ENCODE measurements at regions not wholly inside any gene's neighbourhood (a gene's known extent, or its start where the extent isn't known, plus 50 kb on each side); places are given as distances from the start of the nearest gene placed in this dataset.

- no peak overlapping the region for H3K4me2 ChIP-seq
- H3K79me2 ChIP-seq: no peaks in the 10 kb centered on the region
- H3K27me3 ChIP-seq: no peaks in the 10 kb centered on the region
- no peak overlapping the region for H3K4me3 ChIP-seq
- no peaks in the 10 kb centered on the region for H3K4me1 ChIP-seq (ENCODE audit: insufficient read depth)
- TF ChIP-seq EZH2phosphoT487 (IDR thresholded peaks at IDR 0.05; ENCODE audit: low read depth, severe bottlenecking, unreplicated experiment) (no peak), EZH2 (IDR thresholded peaks at IDR 0.05; ENCODE audit: borderline replicate concordance) (no peak)
- TF ChIP-seq, protein P1, sequence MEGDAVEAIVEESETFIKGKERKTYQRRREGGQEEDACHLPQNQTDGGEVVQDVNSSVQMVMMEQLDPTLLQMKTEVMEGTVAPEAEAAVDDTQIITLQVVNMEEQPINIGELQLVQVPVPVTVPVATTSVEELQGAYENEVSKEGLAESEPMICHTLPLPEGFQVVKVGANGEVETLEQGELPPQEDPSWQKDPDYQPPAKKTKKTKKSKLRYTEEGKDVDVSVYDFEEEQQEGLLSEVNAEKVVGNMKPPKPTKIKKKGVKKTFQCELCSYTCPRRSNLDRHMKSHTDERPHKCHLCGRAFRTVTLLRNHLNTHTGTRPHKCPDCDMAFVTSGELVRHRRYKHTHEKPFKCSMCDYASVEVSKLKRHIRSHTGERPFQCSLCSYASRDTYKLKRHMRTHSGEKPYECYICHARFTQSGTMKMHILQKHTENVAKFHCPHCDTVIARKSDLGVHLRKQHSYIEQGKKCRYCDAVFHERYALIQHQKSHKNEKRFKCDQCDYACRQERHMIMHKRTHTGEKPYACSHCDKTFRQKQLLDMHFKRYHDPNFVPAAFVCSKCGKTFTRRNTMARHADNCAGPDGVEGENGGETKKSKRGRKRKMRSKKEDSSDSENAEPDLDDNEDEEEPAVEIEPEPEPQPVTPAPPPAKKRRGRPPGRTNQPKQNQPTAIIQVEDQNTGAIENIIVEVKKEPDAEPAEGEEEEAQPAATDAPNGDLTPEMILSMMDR (IDR thresholded peaks at IDR 0.05; ENCODE audit: poor library complexity): no peak
- no peak for DNase-seq (ENCODE audit: low spot score)
- no peak overlapping the region for H3K27ac ChIP-seq
- 98% methylated on average over 6 of the region's 6 CpGs for WGBS (ENCODE audit: low lambda C conversion rate, missing lambda C conversion rate)
- no peaks in the 10 kb centered on the region for H3K9me3 ChIP-seq (ENCODE audit: low read depth)
- no peaks in the 10 kb centered on the region for H3K9me2 ChIP-seq (replicated peaks; ENCODE audit: insufficient read depth)
- no peaks in the 10 kb centered on the region for H3K36me3 ChIP-seq (replicated peaks; ENCODE audit: insufficient read depth, low read depth)
- H2AFZ ChIP-seq: no peak overlapping the region
- H4K20me1 ChIP-seq (ENCODE audit: insufficient read depth, poor library complexity, severe bottlenecking): no peaks in the 10 kb centered on the region
Measured at GRCh38 chr9:115983366-115983765, 170.2 kb upstream of the PAPPA start.

GRCh38 chr9:115985657-115986056, 167.9 kb upstream of the PAPPA start:
- Histone ChIP-seq H2AFZ (no peak overlapping the region), H3K36me3 (replicated peaks; ENCODE audit: insufficient read depth, low read depth) (no peaks in the 10 kb centered on the region), H3K27ac (no peak overlapping the region), H3K4me3 (no peak overlapping the region), H4K20me1 (ENCODE audit: insufficient read depth, poor library complexity, severe bottlenecking) (no peaks in the 10 kb centered on the region), H3K4me2 (no peak overlapping the region), H3K9me2 (replicated peaks; ENCODE audit: insufficient read depth) (no peaks in the 10 kb centered on the region), H3K4me1 (ENCODE audit: insufficient read depth) (no peaks in the 10 kb centered on the region), H3K79me2 (no peaks in the 10 kb centered on the region), H3K9me3 (ENCODE audit: low read depth) (no peaks in the 10 kb centered on the region), H3K27me3 (no peaks in the 10 kb centered on the region)
- TF ChIP-seq, protein P1 (IDR thresholded peaks at IDR 0.05; ENCODE audit: poor library complexity): no peak
- TF ChIP-seq EZH2 (IDR thresholded peaks at IDR 0.05; ENCODE audit: borderline replicate concordance) (no peak), EZH2phosphoT487 (IDR thresholded peaks at IDR 0.05; ENCODE audit: low read depth, severe bottlenecking, unreplicated experiment) (no peak)
- DNase-seq (ENCODE audit: low spot score): no peak
- 84% methylated on average over 1 of the region's 1 CpG for WGBS (ENCODE audit: low lambda C conversion rate, missing lambda C conversion rate)

DNA sequence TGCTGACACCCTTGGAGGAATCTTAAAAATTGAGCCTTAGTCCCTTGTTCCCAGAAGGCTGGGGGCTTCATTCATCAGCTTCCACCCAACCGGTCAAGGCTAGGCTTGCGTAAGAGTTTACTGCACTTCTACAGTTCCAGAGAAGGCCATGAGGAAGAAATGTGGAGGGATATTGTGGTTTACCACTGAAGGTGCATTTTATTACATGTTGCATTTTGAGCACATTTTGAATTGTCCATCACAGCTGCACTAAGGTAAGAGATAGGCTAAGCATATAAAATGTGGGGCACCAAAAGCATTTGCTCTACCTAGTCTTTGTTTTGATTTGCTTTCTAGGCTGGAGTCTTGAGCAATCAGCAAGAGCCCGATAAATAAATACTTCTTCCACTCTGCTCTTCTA, 167.1 kb upstream of the PAPPA start:
- no peaks in the 10 kb centered on the region for H3K4me1 ChIP-seq (ENCODE audit: insufficient read depth)
- 96% methylated on average over 3 of the region's 3 CpGs for WGBS (ENCODE audit: low lambda C conversion rate, missing lambda C conversion rate)
- no peaks in the 10 kb centered on the region for H3K36me3 ChIP-seq (replicated peaks; ENCODE audit: insufficient read depth, low read depth)
- H2AFZ ChIP-seq: no peak overlapping the region
- H3K4me3 ChIP-seq: no peak overlapping the region
- no peak overlapping the region for H3K27ac ChIP-seq
- no peak overlapping the region for H3K4me2 ChIP-seq
- H3K27me3 ChIP-seq: no peaks in the 10 kb centered on the region
- no peaks in the 10 kb centered on the region for H3K9me2 ChIP-seq (replicated peaks; ENCODE audit: insufficient read depth)
- DNase-seq (ENCODE audit: low spot score): no peak
- H3K79me2 ChIP-seq: no peaks in the 10 kb centered on the region
- H3K9me3 ChIP-seq (ENCODE audit: low read depth): no peaks in the 10 kb centered on the region
- no peaks in the 10 kb centered on the region for H4K20me1 ChIP-seq (ENCODE audit: insufficient read depth, poor library complexity, severe bottlenecking)
- TF ChIP-seq EZH2phosphoT487 (IDR thresholded peaks at IDR 0.05; ENCODE audit: low read depth, severe bottlenecking, unreplicated experiment) (no peak), EZH2 (IDR thresholded peaks at IDR 0.05; ENCODE audit: borderline replicate concordance) (no peak)
- TF ChIP-seq, protein P1 (IDR thresholded peaks at IDR 0.05; ENCODE audit: poor library complexity): no peak

GRCh38 chr9:115988701-115989100, 164.9 kb upstream of the PAPPA start:
- H3K79me2 ChIP-seq: no peaks in the 10 kb centered on the region
- no peaks in the 10 kb centered on the region for H3K9me3 ChIP-seq (ENCODE audit: low read depth)
- no peaks in the 10 kb centered on the region for H3K4me1 ChIP-seq (ENCODE audit: insufficient read depth)
- H3K4me3 ChIP-seq: no peak overlapping the region
- no peak for DNase-seq (ENCODE audit: low spot score)
- no peaks in the 10 kb centered on the region for H3K36me3 ChIP-seq (replicated peaks; ENCODE audit: insufficient read depth, low read depth)
- H4K20me1 ChIP-seq (ENCODE audit: insufficient read depth, poor library complexity, severe bottlenecking): no peaks in the 10 kb centered on the region
- H3K27ac ChIP-seq: no peak overlapping the region
- no peaks in the 10 kb centered on the region for H3K9me2 ChIP-seq (replicated peaks; ENCODE audit: insufficient read depth)
- no peak for TF ChIP-seq EZH2phosphoT487 (IDR thresholded peaks at IDR 0.05; ENCODE audit: low read depth, severe bottlenecking, unreplicated experiment)
- TF ChIP-seq, protein P1 (IDR thresholded peaks at IDR 0.05; ENCODE audit: poor library complexity): no peak
- TF ChIP-seq EZH2 (IDR thresholded peaks at IDR 0.05; ENCODE audit: borderline replicate concordance): no peak
- no peak overlapping the region for H2AFZ ChIP-seq
- WGBS (ENCODE audit: low lambda C conversion rate, missing lambda C conversion rate): 96% methylated on average over 2 of the region's 2 CpGs
- H3K27me3 ChIP-seq: no peaks in the 10 kb centered on the region
- no peak overlapping the region for H3K4me2 ChIP-seq
